ENCODE measurements at regions not wholly inside any gene's neighbourhood (a gene's known extent, or its start where the extent isn't known, plus 50 kb on each side); places are given as distances from the start of the nearest gene placed in this dataset.
"Not testable (repeated sequence)": the region's sequence is repeated elsewhere in the genome, so short reads cannot be mapped to it uniquely, and the experiment has no call there.

GRCh38 chr5:162209005-162209605 lies 141.5 kb downstream of the GABRG2 start:
- DNase-seq, result no peak

GRCh38 chr5:162214551-162214950 lies 147.0 kb downstream of the GABRG2 start:
- no peak for DNase-seq

GRCh38 chr5:162217037-162217436 lies 149.5 kb downstream of the GABRG2 start:
- DNase-seq, result no peak

GRCh38 chr5:162221910-162222309 lies 154.3 kb downstream of the GABRG2 start:
- no peak for DNase-seq

- no peak for DNase-seq
These were observed 159.5 kb downstream of the GABRG2 start for GRCh38 chr5:162227075-162227474.

GRCh38 chr5:162230348-162230747 lies 162.8 kb downstream of the GABRG2 start:
- no peak for DNase-seq

- DNase-seq, result no peak
These were observed 163.9 kb downstream of the GABRG2 start for GRCh38 chr5:162231522-162231921.

- no peak for DNase-seq
These were observed 173.2 kb downstream of the GABRG2 start for GRCh38 chr5:162240734-162241133.

GRCh38 chr5:162242416-162242815 lies 174.8 kb downstream of the GABRG2 start:
- DNase-seq, result no peak

GRCh38 chr5:162243651-162244050 lies 176.1 kb downstream of the GABRG2 start:
- DNase-seq, result no peak

- peak; percentile 1 for DNase-seq
These were observed 180.6 kb downstream of the GABRG2 start for GRCh38 chr5:162248107-162248713.

- no peak for DNase-seq
These were observed 189.1 kb downstream of the GABRG2 start for GRCh38 chr5:162256711-162257110.

GRCh38 chr5:162268694-162269481 lies 201.3 kb downstream of the GABRG2 start:
- DNase-seq, result no peak

- DNase-seq, result no peak
These were observed 204.8 kb downstream of the GABRG2 start for GRCh38 chr5:162272417-162272816.

GRCh38 chr5:162274679-162275078 lies 207.1 kb downstream of the GABRG2 start:
- DNase-seq, result no peak

- not testable (repeated sequence) for DNase-seq
These were observed 207.8 kb downstream of the GABRG2 start for GRCh38 chr5:162275387-162275786.

GRCh38 chr5:162282191-162282590 lies 214.6 kb downstream of the GABRG2 start:
- DNase-seq, result no peak

GRCh38 chr5:162283609-162284008 lies 216.0 kb downstream of the GABRG2 start:
- no peak for DNase-seq

GRCh38 chr5:162288647-162289296 lies 221.2 kb downstream of the GABRG2 start:
- DNase-seq, result no peak

- DNase-seq, result no peak
These were observed 221.9 kb downstream of the GABRG2 start for GRCh38 chr5:162289489-162289888.

- DNase-seq, result no peak
These were observed 232.2 kb downstream of the GABRG2 start for GRCh38 chr5:162299793-162300192.

GRCh38 chr5:162301356-162301755 lies 233.8 kb downstream of the GABRG2 start:
- no peak for DNase-seq

- DNase-seq, result no peak
These were observed 255.9 kb downstream of the GABRG2 start for GRCh38 chr5:162323466-162323865.

- DNase-seq, result no peak
These were observed 256.8 kb downstream of the GABRG2 start for GRCh38 chr5:162324328-162324727.

Data from NCI-H510A treated with DMSO at 0.1 percent for 48 hours (cell line).